H9 (cell line): ENCODE measurements at regions not wholly inside any gene's neighbourhood (a gene's known extent, or its start where the extent isn't known, plus 50 kb on each side); places are given as distances from the start of the nearest gene placed in this dataset.

ENCODE experiments used
- DNase-seq: peaks from one replicate; pipeline ENCODE4 v3.0.0-alpha.2; 2017
- H2AFZ ChIP-seq: one replicate; pipeline ENCODE4 v1.6.1; 2013; ENCODE audit warnings: mild to moderate bottlenecking, low read length, control low read depth, moderate library complexity
- H2AK5ac ChIP-seq: 2 replicates; pipeline ENCODE4 v1.6.1; 2013; ENCODE audit warnings: low read length, control low read depth, mixed read lengths; ENCODE audit not compliant: insufficient read length
- H2BK120ac ChIP-seq: one replicate; pipeline ENCODE4 v1.6.1; 2013; ENCODE audit warnings: low read depth, mild to moderate bottlenecking, low read length, control low read depth, inconsistent platforms; ENCODE audit not compliant: poor library complexity, severe bottlenecking
- H2BK12ac ChIP-seq: 2 replicates; pipeline ENCODE4 v1.6.1; 2013; ENCODE audit warnings: low read length, control low read depth, mixed read lengths, low read depth; ENCODE audit not compliant: insufficient read length
- H2BK15ac ChIP-seq: 2 replicates; pipeline ENCODE4 v1.6.1; 2013; ENCODE audit warnings: low read depth, low read length, control low read depth
- H2BK20ac ChIP-seq: one replicate; pipeline ENCODE4 v1.6.1; 2013; ENCODE audit warnings: low read depth, mild to moderate bottlenecking, low read length, control low read depth, inconsistent platforms; ENCODE audit not compliant: poor library complexity, severe bottlenecking
- H2BK5ac ChIP-seq: 2 replicates; pipeline ENCODE4 v1.6.1; 2013; ENCODE audit warnings: low read length, control low read depth, mixed read lengths; ENCODE audit not compliant: insufficient read length
- H3K14ac ChIP-seq: 2 replicates; pipeline ENCODE4 v1.6.1; 2013; ENCODE audit warnings: low read length, control low read depth; ENCODE audit not compliant: insufficient read depth
- H3K18ac ChIP-seq: 2 replicates; pipeline ENCODE4 v1.6.1; 2013; ENCODE audit warnings: low read depth, mild to moderate bottlenecking, mixed read lengths, low read length, control low read depth; ENCODE audit not compliant: insufficient read length
- H3K23ac ChIP-seq: 2 replicates; pipeline ENCODE4 v1.6.1; 2013; ENCODE audit warnings: low read length, control low read depth, mixed read lengths, low read depth; ENCODE audit not compliant: insufficient read length
- H3K23me2 ChIP-seq: 2 replicates; pipeline ENCODE4 v1.6.1; 2013; ENCODE audit warnings: low read depth, mild to moderate bottlenecking, mixed read lengths, low read length, control low read depth; ENCODE audit not compliant: insufficient read length, poor library complexity, severe bottlenecking
- H3K27ac ChIP-seq: 2 replicates; pipeline ENCODE4 v1.5.1; 2013; ENCODE audit warnings: low read length, control low read depth, mixed read lengths, low read depth; ENCODE audit not compliant: insufficient read length
- H3K27me3 ChIP-seq: 2 replicates; pipeline ENCODE4 v1.6.1; 2013; ENCODE audit warnings: low read length, control low read depth, inconsistent platforms; ENCODE audit not compliant: insufficient read depth
- H3K4ac ChIP-seq: 2 replicates; pipeline ENCODE4 v1.6.1; 2013; ENCODE audit warnings: low read depth, mild to moderate bottlenecking, control low read depth, inconsistent platforms, low read length, moderate library complexity
- H3K4me1 ChIP-seq: 2 replicates; pipeline ENCODE4 v1.6.1; 2013; ENCODE audit warnings: low read length, control low read depth, inconsistent platforms; ENCODE audit not compliant: insufficient read depth
- H3K4me2 ChIP-seq: 2 replicates; pipeline ENCODE4 v1.6.1; 2013; ENCODE audit warnings: low read length, control low read depth, mixed read lengths; ENCODE audit not compliant: insufficient read length, insufficient read depth
- H3K56ac ChIP-seq: 2 replicates; pipeline ENCODE4 v1.6.1; 2013; ENCODE audit warnings: low read depth, mild to moderate bottlenecking, mixed read lengths, low read length, control low read depth; ENCODE audit not compliant: insufficient read length
- H3K79me1 ChIP-seq: 2 replicates; pipeline ENCODE4 v1.6.1; 2013; ENCODE audit warnings: low read depth, mild to moderate bottlenecking, moderate library complexity, low read length, control low read depth, inconsistent platforms; ENCODE audit not compliant: insufficient read depth, poor library complexity, severe bottlenecking
- H3K79me2 ChIP-seq: 2 replicates; pipeline ENCODE4 v1.6.1; 2013; ENCODE audit warnings: low read length, control low read depth, inconsistent platforms; ENCODE audit not compliant: insufficient read depth
- H3K9ac ChIP-seq: 2 replicates; pipeline ENCODE4 v1.6.1; 2013; ENCODE audit warnings: low read length, control low read depth, mixed read lengths; ENCODE audit not compliant: insufficient read length; ENCODE audit errors: extremely low read depth
- H3K9me3 ChIP-seq: one replicate; pipeline ENCODE4 v1.6.1; 2013; ENCODE audit warnings: low read depth, low read length, inconsistent platforms; ENCODE audit not compliant: control insufficient read depth
- H3T11ph ChIP-seq: one replicate; pipeline ENCODE4 v1.6.1; 2013; ENCODE audit warnings: mild to moderate bottlenecking, low read length, control low read depth, inconsistent platforms
- H4K20me1 ChIP-seq: one replicate; pipeline ENCODE4 v1.6.1; 2013; ENCODE audit not compliant: control insufficient read depth, insufficient read length, insufficient read depth
- H4K5ac ChIP-seq: 2 replicates; pipeline ENCODE4 v1.6.1; 2013; ENCODE audit warnings: low read depth, mild to moderate bottlenecking, mixed read lengths, low read length, control low read depth; ENCODE audit not compliant: insufficient read length
- H4K8ac ChIP-seq: replicated peaks from 2 replicates; pipeline ENCODE4 v1.6.1; 2013; ENCODE audit warnings: low read length, control low read depth, mixed read lengths, low read depth; ENCODE audit not compliant: insufficient read length
- H4K91ac ChIP-seq: 2 replicates; pipeline ENCODE4 v1.6.1; 2013; ENCODE audit warnings: low read depth, mild to moderate bottlenecking, moderate library complexity, mixed read lengths, low read length, control low read depth; ENCODE audit not compliant: insufficient read length
- H3K27ac Mint-ChIP-seq, 3 experiments: 2 replicates in 2 of 3; 3 replicates in 1 of 3; pipeline ENCODE4 v1.8.0; 2020 to 2021; ENCODE audit warnings: mixed read lengths in 3 of 3, mild to moderate bottlenecking in 1 of 3, moderate library complexity in 1 of 3
- H3K27me3 Mint-ChIP-seq: 2 replicates; pipeline ENCODE4 v1.8.0; 2021; ENCODE audit warnings: low read depth, mild to moderate bottlenecking, moderate library complexity, mixed read lengths
- H3K36me3 Mint-ChIP-seq, 3 experiments: 2 replicates in 2 of 3; 3 replicates in 1 of 3; pipeline ENCODE4 v1.8.0; 2020 to 2021; ENCODE audit warnings: low read depth in 3 of 3, mixed read lengths in 3 of 3; ENCODE audit not compliant: insufficient read depth in 1 of 3
- H3K4me1 Mint-ChIP-seq, 2 experiments: 2 replicates each; pipeline ENCODE4 v1.8.0; 2020; ENCODE audit warnings: mixed read lengths in 2 of 2
- H3K4me3 Mint-ChIP-seq, 2 experiments: 2 replicates in 1 of 2; 3 replicates in 1 of 2; pipeline ENCODE4 v1.8.0; 2020 to 2021; ENCODE audit warnings: mild to moderate bottlenecking in 2 of 2, mixed read lengths in 2 of 2, moderate library complexity in 1 of 2
- H3K9me3 Mint-ChIP-seq, 2 experiments: 2 replicates in 1 of 2; 3 replicates in 1 of 2; pipeline ENCODE4 v1.8.0; 2020; ENCODE audit warnings: mild to moderate bottlenecking in 2 of 2, mixed read lengths in 2 of 2, moderate library complexity in 1 of 2
- CTCF ChIP-seq: fragments of 200-600 bp; sonication (generic); conservative IDR thresholded peaks from 3 replicates; pipeline ENCODE4 v1.8.0; 2021; ENCODE audit warnings: antibody characterized with exemption, mild to moderate bottlenecking
- WGBS: extraction: QIAGEN DNeasy Blood & Tissue Kit; methylation state at CpG from one replicate; pipeline ENCODE4 v1.1.7; 2013; ENCODE audit warnings: missing lambda C conversion rate, low lambda C conversion rate, mixed read lengths; ENCODE audit not compliant: insufficient read length; ENCODE audit errors: extremely low coverage; 5-methylcytosine and 5-hydroxymethylcytosine counted together

DNA sequence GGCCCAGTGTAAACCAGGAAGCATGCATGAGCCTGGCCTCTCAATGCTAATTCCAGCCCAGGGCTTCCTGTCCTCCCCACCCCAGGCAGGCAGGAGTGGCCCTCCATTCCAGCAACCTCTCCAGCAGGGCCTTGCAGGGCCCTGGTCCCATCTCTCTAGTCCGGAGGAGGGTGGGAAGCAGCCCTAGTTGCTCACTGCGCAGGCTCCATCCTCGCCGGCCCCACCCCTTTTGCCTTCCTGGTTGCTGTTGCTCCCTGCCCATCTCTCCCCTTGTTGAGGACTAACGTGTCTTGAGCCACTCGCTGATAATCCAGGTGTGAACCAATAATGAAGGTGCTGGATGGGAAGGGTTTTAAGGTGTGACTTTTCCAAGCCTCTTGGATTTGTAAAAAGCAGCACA is 161.2 kb upstream of the BCOR start:
- no peaks in the 10 kb centered on the region; the same call in 1 of the 2 replicates for H3K27me3 ChIP-seq
- H3K23ac ChIP-seq: no peak overlapping the region
- H2AK5ac ChIP-seq: no peak overlapping the region
- H3K4me1 ChIP-seq: peaks cover 3% of the 10 kb centered on the region; the same call in 1 of the 2 replicates
- no peak overlapping the region for H2BK20ac ChIP-seq
- no peak overlapping the region for H4K8ac ChIP-seq
- H3K27ac Mint-ChIP-seq: no peak overlapping the region
- no peak overlapping the region for H3K14ac ChIP-seq
- H3K56ac ChIP-seq: no peak overlapping the region
- no peak overlapping the region for H3K4ac ChIP-seq
- no peak overlapping the region for H3K9ac ChIP-seq
- H4K20me1 ChIP-seq: no peaks in the 10 kb centered on the region
- no peak overlapping the region for H4K5ac ChIP-seq
- H3K4me2 ChIP-seq: no peak overlapping the region
- H2AFZ ChIP-seq: no peak overlapping the region
- no peaks in the 10 kb centered on the region for H3K79me2 ChIP-seq
- no peak overlapping the region for H3K27ac ChIP-seq
- H3K18ac ChIP-seq: no peak overlapping the region
- no peak overlapping the region for H3K4me3 Mint-ChIP-seq
- H3K9me3 Mint-ChIP-seq: peaks cover 60 to 67% of the 10 kb centered on the region in 2 experiments
- no peak overlapping the region for H2BK15ac ChIP-seq
- peaks cover 5 to 7% of the 10 kb centered on the region in 2 experiments; a peak in 3 of 4 replicates for H3K4me1 Mint-ChIP-seq
- no peak for TF ChIP-seq CTCF
- H2BK5ac ChIP-seq: no peak overlapping the region
- no peak overlapping the region for H2BK12ac ChIP-seq
- no peak overlapping the region for H4K91ac ChIP-seq
- no peaks in the 10 kb centered on the region for H3K79me1 ChIP-seq
- H3K23me2 ChIP-seq: no peaks in the 10 kb centered on the region
- H3K9me3 ChIP-seq: no peaks in the 10 kb centered on the region
- H3K27me3 Mint-ChIP-seq: peaks cover 19% of the 10 kb centered on the region
- no CpG with 5 or more reads among the region's 6 CpGs for WGBS
- no peak for DNase-seq
- H2BK120ac ChIP-seq: no peak overlapping the region
- H3K36me3 Mint-ChIP-seq: no peaks in the 10 kb centered on the region; a peak in 3 of 7 replicates
- H3T11ph ChIP-seq: no peak overlapping the region
